Ramos (cell line): ENCODE measurements at regions not wholly inside any gene's neighbourhood (a gene's known extent, or its start where the extent isn't known, plus 50 kb on each side); places are given as distances from the start of the nearest gene placed in this dataset.

Experiments used
- in situ Hi-C: fragments of 300-500 bp; cut with MboI; formaldehyde crosslinking; loops from one replicate; pipeline ENCODE4 v1.14.3; 2022; ENCODE audit warnings: low sequenced_read_pairs; ENCODE audit not compliant: unreplicated experiment

DNA sequence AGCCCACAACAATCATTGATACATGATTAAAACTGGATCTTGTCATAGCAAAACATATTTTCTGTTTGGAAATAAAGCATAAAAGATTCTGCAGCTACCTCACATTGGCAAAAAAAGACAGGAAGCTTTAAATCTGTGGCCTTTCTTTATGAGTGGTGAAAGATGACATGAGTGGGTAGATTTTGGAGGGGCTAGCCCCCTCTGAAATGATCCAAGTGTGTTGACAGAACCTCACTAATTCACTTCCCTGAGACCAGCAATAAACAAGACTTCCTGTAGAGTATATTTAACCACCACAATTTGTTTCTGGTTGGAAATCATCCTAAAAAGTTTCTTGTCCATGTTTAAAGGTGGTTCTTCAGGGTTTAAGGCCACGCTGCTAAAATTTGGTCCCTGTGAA is 530.8 kb downstream of the SPATA31D1 start:
- in situ Hi-C loops = no loop called here

GRCh38 chr9:82524407-82524806 is 535.8 kb downstream of the SPATA31D1 start:
- in situ Hi-C loops = no loop called here

DNA sequence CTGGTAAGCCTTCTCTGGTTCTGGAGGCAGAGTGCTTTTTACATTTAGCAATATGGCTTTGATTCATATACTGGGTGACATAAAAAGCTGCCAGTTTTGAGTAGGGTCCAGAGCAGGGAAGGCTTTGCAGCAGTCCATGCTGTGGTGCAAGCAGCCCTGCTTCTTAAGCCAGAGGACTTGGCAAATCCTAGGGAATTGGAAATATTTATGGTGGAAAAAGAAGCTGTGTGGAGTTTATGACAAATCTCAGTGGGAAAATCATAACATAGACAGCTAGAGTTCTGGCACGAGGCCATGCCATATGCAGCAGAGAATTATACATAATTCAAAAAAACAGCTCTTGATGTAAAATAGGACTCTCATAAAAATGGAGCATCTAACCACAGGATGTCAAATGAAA is 536.4 kb downstream of the RASEF start:
- in situ Hi-C loops = no loop called here

DNA sequence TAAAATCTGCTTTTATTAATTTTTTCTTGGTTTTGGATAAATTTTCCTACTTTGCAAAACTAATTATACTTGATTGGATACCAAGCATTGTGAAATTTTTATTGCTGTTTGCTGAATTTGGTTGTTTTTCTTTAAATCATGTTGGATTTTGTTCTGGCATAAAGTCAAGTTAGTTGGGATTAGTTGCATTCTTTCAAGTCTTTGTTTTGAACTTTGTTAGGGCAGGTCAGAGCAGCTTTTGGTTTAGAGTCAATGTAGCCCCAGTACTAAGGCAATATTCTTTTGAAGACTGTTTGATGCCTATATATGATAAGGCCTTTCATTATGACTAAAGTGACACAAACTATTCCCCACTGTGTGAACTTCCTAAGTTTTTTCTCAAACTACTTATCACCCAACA is 531.1 kb downstream of the RASEF start:
- in situ Hi-C loops = no loop called here

DNA sequence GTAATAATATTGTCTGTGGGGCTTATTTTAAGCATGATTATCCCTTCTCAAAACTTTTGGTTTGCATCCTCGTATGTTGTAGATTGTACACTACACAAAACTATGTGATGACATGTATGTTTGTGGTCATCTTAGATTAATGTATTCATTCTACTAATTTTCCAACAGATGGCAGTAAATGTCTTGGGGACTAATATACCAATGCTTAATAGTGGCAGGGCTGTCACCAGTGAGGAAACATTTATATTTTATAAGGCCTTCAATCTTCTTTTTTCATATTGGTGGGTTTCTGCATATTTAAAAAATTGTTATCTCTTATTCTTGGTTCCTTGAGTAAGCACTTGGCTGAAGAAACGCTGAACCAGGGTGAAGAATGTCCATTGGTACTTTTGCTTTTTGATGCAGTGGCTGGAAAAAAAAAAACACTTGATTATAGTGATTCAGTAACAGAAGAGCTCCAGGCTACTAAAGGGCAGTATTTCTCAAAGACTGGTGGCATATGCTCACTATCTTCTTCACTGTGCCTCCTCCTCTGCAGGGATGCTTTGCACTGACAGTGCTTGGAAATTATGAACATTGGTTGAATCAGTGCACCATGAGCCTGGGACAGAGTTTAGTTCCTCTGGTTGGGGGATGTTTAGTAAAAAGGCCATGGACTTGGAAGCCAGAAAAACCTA is 530.3 kb downstream of the RASEF start:
- in situ Hi-C loops = no loop called here

GRCh38 chr9:82535432-82535998 is 527.4 kb downstream of the RASEF start:
- in situ Hi-C loops = no loop called here

GRCh38 chr9:82538634-82539033 is 524.3 kb downstream of the RASEF start:
- in situ Hi-C loops = no loop called here

- in situ Hi-C loops = no loop called here
Measured at GRCh38 chr9:82539146-82539545, 523.8 kb downstream of the RASEF start.

DNA sequence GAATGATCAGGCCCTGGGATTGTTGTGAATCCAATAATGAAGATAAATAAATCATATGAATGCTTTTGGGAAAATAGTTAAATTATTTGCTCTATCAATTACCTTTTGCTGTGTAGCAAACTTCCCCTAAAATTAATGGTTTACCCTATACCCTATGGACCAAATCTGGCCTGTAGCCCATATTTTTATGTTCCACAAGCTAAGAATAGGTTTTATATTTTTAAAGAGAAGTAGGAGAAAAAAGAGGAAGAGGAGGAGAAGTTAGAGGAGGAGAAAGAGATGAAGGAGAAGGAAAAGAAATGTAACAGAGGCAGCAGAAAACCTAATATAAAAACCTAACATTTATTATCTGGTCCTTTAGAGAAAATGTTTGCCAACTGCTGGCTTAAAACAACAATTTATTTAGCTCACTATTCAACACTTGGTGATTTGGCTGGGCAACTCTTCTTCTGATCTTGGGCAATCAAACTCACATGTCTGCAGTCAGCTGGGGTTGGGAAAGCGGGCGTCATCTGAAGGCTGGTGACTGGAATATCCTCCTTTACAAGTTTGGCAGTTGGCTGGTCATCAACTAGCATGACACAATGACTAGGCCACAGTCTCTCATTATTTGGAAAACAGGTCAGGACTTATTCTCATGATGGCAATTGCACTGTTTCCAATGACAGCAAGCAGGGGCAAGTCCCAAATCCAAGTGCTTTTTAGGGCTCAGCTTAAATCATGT is 522.9 kb downstream of the RASEF start:
- in situ Hi-C loops = no loop called here

DNA sequence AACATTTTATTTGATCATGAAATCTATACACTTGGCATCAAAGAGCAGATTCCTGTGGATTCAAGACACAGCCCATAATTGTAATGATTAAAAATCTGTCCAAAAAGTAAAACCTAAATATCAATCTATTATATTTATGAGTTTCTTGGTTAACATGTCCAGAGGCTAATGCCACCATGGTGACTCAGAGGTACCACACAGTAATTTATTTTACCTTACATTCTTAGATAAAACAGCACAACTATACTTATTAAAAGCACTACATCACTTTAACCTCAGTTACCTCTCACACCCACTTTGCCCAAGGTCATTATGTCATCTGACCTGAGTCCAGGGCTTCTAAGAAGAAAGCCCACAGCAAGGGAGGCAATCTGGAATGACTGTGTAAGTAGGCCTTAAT is 519.2 kb downstream of the RASEF start:
- in situ Hi-C loops = no loop called here

DNA sequence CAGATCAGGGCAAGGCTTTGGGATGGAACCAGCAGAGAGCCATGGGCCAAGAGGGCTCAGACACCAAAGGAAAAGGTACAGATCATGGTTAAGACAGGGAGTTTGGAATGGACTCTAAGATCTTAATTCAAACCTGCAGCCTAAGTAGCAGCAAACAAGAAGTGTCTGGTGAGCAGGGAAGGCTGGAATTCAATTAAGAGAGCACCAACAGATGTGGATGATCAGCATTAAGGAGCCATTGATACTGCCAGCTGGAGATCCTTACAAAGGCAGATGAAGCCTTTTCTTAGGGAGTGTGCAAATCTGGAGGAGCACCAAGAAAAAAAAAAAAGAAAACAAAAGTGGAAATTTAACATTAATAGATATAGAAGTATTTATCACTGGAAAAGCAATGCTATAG is 516.8 kb downstream of the RASEF start:
- in situ Hi-C loops = no loop called here

DNA sequence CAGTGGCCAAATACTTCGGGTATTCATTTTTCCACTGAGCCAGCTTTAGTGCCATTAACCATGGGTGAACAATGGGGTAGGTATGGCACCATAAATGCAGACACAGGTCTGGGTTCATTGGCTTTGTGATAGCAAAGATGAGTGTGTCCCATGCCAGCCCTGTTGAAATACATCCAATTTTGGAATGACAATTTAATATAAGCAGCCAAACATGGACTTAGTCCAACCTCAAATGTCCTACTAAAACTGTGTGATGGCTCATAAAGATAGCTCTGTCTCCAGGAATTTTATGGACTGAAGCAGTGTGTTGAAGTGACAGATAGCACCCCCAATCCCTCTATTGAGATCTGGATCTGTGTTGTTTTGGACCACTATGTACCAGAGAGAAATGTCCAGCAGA is 514.9 kb downstream of the RASEF start:
- in situ Hi-C loops = no loop called here

DNA sequence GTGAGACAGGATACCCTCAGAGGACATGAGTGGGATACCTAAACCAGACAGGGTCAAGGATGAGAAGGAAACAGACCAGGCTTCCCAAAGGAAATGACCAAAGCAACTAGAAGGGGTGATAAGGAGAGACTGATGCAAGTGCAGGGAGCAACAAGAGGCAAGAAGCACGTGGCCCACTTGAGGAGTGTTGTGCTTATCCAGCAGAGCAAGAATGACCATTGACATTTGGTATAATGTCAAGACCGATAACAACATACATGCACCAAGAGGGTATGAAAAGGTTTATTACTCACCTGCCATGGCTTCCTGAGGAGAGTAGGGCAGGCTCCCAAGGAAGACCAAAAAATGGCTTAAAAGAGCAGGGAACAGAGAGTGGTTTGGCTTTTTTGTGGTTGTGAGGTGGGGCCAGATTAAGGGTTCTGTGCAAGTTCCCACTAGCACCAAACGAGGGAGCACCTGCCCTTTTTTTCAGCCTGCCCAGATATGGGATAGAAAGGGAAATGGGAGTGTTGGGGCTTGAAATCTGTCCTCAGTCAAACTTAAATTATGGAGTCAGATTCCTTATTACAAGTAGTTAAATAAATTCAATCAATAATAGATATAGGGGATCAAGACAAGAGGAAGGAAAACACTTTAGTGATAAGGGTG is 513.6 kb downstream of the RASEF start:
- in situ Hi-C loops = no loop called here

- in situ Hi-C loops = no loop called here
Measured at GRCh38 chr9:82552784-82553183, 510.2 kb downstream of the RASEF start.

DNA sequence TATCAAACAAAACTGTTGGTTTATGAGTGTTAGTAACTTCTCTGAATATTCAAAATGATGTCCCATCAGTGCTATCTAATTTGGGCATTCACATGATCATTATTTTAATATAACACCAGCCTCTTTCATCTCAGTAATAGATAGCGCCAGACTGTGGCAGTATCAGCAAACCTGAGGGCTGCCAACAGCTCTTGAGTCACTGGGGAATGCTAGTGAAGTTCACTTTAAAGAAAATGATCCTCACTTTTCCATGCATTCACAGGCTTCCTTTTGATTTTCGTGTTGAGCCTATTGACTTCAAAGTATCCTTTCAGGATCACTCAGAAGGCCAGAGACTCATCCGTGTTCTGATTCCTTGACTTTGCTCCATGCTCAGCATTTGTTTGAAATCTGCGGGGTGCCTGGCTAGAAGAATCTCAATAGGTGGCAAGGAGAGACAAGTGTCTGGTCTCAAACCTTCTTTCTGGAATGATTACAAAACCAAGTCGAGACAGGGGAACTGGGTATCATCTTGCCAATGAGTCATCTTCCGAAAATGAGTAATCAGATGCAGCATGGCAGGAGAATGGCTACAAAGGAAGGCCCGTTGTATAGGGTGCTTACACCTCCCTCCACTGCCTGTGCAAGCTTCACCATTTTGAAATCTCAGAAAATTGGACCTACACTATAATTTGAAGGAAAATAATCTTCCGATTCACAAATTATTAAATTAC is 509.1 kb downstream of the RASEF start:
- in situ Hi-C loops = no loop called here

DNA sequence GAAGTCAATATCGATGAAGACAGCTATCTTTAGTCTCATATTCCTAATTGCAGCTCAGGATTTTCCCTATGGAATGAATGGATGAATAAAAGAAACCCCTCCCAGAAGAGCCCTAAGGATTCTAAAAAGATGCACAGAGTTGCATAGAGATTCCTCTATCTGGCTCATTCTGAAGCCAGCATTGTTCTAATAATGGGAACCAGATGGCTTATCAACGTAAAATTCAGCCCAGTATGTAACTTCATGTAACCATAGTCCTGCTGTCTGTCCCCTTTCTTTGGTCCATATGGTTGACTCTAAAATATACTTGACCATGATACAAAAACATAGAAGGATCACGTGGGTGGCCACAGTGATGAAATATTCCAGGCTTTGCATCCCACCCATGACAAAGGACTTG is 508.6 kb downstream of the RASEF start:
- in situ Hi-C loops = no loop called here

GRCh38 chr9:82555031-82555430 is 507.9 kb downstream of the RASEF start:
- in situ Hi-C loops = no loop called here

DNA sequence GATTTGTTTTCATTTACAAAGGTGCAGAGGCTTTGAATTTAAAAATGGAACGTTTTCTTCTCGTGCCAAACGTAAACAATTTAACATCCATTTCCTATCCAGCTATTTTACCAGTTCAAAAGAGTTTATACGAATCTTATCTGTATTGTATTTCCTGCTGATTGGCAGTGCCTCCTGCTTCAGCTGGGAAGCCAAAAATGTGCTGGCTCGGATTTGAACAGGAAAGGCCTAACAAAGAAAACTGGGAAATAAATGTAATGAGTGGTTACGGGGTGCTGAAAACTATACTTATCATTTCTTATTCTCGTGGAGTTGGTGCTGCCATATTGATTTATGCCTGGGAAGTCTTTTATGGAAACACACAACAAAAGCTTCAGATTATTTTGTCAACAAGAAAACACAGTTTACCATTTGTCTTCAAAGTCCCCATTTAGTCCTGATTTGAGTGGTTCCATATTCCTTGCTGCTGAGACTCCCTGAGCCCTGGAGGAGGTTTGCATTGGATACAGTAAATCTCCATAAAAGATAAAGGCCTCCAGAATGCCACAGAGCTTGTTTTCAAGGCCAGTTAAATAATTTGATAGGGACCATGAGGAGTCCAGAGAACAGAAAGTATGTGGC is 507.4 kb downstream of the RASEF start:
- in situ Hi-C loops = no loop called here

DNA sequence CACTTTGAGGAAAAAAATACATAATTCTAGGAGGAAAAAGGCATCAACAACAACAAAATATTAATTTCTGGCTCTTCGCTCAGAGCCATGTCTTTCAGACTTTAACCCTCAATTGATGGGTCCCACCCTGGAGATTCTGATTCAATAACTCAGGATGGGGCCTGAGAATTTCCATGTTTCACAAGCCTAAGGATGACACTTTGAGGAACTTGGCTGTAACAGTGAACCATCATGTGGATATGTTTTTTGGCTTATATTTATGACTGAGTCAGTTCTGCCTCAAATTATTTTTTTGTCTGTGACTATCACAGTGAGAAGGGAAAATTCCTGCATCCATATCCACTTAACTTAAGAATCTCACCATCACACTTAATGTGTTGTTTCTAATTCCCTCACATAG is 504.6 kb downstream of the RASEF start:
- in situ Hi-C loops = no loop called here
